ENCODE measurements at regions not wholly inside any gene's neighbourhood (a gene's known extent, or its start where the extent isn't known, plus 50 kb on each side); places are given as distances from the start of the nearest gene placed in this dataset.
A peak's percentile ranks its signal among the peaks of the same experiment; 100 is the strongest.
"Not testable (repeated sequence)": the region's sequence is repeated elsewhere in the genome, so short reads cannot be mapped to it uniquely, and the experiment has no call there.

DNA sequence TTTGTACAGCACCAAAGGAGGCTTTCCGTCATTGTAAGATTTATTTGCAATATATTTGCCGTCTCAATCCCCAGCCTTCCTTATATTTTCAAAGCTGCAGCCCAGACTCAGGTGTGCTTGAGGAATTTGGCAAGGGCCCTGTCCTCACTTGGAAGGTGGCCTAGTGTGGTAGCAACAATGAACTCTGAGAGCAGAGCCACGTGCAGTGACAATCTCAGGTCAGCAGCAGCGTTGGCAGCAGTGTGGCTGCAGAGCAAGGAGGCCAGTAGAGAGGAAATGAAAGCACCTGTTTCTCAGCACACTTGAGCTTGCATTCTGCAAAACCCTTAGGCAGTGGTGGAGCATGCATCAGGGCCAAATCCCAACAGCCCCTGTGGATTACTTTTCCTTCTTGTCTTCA, 613.5 kb downstream of the RBFOX1 start:
- DNase-seq: peak; percentile 8

DNA sequence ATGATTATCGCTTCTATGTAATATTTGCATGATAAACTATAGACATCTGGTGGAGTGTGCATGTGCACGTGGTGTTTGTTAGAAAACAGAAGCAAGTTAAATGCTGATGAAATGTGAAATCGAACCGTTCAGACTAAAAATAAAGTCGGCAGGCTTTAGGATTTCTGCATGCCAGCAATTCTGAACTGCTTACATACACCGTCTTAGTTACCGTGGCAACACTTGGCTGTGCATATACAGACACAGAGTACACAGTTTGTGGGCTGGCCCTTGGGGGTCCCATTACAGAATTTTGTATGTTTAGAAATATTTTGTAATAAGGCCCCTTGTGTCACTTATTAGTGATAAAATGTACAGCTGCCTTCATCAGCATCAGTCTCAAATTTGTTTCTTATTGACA, 605.5 kb downstream of the RBFOX1 start:
- no peak for DNase-seq

DNA sequence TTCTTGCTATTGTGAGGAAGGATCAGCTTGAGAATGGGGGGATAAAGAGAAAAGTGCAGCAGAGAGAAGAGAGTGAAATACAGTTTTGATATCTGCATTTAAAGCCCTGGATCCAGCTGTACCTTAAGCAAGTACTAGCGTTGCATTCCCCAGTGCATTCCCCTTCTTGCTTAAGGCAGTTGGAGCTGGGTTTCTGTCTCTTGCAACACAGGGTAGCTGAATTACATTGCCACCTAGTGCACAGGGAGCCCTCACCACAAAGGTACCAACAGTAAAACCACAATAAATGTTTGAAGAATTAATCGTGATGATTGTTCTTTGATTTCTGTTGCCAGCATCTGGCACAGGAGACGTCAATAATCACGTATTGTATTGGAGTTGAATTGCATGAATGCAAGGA, 588.7 kb downstream of the RBFOX1 start:
- no peak for DNase-seq

DNA sequence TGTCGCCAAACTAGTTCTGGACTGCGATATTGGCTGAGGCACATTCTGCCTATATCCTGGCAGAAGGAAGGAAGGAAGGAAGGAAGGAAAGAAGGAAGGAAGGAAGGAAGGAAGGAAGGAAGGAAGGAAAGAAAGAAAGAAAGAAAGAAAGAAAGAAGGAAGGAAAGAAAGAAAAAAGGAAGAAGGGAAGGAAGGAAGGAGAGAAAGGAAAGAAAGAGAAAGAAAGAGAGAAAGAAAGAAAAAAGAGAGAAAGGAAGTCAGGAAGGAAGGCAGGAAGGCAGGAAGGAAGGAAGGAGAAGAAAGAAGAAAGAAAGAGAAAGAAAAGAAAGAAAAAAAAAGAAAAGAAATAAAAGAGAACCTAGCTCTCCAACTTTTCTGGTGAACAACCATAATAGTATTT, 587.1 kb downstream of the RBFOX1 start:
- DNase-seq: no peak

DNA sequence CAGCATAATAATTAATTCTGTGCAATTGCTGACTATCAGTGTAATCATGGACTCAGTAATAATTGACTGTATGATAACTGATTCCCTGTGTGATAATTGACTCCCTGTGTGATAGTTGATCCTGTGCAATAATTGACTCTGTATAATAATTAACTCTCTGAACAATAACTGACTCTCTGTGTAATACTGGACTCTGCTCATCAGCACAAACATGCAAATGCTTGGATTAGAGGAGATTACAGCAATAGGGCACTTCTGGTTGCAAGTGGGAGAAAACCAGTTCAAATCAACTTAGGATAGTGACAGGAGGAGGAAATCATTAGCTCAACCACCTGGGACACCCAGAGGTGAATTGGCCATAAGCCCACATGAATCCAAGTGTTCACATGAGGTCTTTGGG, 582.1 kb downstream of the RBFOX1 start:
- DNase-seq: no peak

DNA sequence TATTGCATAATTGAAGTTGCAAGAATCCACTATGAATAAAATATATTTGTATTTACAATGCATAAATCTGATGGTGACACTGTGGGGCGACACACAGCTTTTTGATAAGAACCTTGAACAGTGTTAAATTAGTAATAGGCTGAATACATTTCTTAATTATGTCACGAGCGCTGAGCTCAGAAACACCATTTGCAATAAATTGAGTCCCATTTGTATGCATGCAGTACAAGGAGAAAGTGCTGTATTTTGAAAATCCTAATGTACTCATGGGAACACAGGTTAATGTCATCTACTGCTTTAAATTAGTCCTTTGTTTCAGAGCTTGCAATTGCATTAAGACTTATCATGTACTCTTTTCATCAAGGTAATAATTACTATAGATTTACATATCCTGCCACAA, 579.5 kb downstream of the RBFOX1 start:
- no peak for DNase-seq

DNA sequence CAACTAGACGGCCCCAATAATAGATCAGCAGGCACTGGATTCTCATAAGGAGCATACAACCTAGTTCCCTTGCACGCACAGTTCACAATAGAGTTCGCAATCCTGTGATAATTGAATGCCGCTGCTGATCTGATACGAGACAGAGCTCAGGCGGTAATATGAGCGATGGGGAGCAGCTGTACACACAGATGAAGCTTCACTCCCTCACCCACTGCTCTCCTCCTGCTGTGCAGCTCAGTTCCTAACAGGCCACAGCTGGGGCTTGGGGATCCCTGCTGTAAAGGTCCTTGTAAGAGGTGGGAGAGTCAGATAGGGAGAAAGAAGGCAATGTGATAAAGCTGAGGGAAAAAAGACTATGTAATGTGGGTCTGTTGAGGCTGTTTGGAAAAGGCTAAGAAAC, 577.5 kb downstream of the RBFOX1 start:
- DNase-seq: no peak

DNA sequence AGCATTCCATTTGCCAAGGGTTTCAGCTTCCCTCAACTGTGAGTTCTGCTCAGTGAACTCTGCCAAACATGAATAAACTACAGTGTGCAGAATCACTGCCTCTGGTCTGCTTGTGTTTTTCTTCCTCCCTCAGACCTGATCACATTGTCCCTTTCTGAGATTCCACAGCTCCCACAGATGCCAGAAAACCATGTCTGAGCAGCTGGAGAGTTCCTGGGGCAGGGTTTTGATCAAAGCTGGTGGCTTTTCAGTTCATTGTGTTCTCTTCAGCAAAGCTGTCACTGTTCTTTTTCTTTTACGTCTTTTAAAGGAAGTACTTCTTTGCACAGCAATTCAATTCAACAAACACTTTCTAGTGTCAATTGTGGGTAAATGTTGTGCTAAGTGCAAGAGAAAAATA, 555.8 kb downstream of the RBFOX1 start:
- DNase-seq: no peak

DNA sequence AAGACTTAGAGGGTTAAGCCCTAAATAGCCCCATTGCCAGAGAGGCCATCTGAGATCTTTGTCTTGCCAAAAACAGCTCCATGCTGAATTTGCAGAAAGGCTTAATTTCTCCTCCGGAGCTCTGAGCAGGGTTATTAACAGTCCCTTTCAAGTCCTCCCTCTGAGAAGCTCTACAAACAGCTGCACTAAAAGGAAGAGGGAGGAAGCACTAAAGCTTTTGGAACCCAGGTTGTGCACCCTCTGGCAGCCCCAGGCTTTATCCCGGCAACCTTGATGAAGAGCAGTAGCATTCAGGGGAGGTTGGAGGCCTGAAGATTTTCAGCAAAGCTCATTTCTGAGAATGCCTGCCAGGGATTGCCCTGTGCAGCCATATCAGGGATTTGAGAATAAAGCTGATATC, 554.7 kb downstream of the RBFOX1 start:
- DNase-seq: no peak

DNA sequence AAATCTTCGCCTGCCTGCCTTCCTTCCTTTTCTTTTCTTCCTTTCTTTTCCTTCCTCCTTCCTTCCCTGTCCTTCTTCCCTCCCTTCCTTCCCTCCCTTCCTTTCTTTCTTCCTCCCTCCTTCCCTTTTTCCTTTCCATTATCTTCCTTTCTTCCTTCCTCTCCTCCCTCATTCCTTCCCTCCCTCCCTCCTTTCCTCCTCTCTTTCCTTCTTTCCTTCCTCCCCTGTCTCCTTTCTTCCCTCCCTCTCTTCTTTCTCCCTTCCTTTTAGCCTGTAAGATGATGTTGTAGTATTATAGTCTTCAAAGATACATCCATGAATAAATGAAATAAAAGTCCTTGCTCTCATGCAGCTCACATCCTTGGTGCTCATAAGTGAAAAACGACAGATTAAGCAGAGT, 539.3 kb downstream of the RBFOX1 start:
- no peak for DNase-seq

DNA sequence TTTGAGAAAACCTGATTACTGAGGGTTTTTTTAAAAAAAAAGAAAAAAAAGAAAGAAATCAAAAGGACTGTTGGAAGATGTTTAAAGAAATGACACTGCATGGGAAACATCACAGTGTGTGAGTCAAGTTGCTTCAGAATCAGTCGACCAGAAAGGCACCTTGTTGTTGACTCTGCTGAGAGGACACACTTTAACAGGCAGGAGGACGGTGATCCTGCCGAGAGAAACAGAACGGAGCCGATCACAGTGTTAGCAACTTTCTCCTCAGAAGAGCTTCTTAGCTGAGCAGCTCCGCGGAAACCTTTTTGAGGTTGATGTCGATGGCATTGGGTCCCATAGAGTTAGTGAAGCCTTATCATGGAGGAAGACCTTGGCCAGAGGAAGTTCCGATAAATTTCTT, 538.7 kb downstream of the RBFOX1 start:
- DNase-seq: no peak

DNA sequence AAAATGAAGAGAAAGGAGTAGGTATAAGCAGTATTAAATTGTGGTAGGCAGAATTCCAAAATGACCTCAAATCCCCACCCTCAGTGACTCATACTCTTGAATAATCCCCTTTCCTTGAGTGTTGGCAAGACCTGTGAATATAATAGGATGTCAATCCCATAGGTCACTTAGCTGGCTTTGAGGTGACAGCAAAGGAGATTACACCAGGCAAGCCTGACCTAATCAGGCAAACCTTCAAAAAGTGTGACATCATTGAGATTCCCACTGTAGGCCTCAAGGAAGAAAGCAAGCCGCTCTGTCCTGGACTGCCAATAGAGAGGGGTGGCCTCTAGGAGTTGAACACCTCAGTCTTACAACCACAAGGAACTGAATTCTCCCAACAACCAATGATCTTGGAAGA, 535.2 kb downstream of the RBFOX1 start:
- DNase-seq: no peak

DNA sequence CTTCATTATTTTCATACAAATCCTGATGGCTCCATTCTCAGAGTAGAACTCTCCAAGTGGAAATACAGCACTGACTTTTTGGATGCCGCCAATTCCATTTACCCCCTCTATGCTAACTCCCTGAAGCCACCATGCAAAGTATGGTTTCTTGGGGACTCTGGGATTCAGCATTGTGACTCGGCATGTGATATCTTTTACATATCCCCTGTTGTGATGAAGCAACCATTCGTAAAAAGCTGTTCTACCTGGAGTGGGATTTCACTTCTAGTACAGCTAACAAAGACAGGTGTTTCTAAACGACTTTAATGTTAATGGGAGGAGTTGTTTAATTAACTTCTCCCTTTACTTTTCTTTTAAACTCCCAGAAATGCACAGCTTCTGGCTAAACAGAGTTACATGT, 533.5 kb downstream of the RBFOX1 start:
- no peak for DNase-seq

DNA sequence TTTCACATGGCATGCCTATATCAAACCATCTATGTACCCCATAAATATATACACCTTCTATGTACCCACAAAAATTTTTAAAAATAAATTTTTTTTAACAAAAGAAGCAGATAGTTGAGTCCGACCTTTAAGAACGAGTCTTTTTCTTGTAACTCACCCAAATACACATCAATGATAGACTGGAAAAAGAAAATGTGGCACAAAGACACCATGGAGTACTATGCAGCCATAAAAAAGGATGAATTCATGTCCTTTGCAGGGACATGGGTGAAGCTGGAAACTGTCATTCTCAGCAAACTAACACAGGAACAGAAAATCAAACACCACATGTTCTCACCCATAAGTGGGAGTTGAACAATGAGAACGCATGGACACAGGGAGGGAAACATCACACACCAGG, 532.7 kb downstream of the RBFOX1 start:
- DNase-seq: not testable (repeated sequence)

DNA sequence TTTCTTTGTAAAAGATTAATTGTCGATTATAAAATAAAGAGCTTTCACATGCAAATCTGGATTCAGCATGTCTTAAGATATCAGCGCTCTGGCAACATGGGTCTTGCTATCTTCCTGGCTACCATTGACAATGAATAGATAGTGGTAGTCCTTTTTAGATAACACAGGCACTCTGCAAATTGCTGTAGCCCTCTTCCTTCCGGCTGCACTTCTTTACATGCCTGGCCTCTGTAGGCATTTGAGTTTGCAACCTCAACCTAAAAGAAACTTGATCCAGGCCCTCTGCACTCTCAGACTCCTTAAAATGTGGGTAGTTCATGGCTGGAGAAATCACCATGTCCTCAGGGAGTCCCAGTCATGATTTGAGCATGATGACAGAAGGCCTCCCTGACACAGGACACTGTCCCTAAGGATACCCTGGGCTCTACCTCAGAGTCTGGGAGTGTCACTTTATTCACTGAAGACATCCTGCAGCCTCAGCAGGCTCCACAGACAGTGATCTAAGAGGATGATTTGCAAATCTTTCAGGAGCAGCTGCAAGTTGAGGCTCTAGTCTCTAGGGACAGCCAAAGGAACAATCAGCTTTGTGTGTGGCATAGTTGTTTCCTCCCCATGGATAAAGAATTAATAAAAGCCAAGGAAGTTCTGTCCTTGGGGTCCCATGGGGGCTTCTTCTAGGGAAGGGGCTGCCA, 529.4 kb downstream of the RBFOX1 start:
- no peak for DNase-seq

DNA sequence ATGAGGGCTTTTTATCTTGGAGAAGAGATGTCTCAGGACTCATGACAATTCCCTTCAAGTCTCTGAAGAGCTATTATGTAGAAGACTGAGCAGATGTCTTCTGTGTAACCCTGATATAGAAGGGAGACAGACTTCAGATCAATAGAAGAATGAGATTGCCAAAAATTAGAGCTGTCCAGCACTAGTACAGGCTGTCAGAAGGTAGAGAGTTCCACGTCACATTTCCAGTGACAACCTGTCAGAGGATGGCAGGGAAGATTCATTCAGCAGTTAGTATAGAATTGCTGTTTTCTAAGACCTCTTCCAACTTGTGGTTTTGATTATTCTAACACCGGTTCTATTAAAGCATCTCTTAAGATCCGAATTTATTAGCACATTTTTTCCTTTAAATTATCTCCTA, 520.6 kb downstream of the RBFOX1 start:
- DNase-seq: no peak

DNA sequence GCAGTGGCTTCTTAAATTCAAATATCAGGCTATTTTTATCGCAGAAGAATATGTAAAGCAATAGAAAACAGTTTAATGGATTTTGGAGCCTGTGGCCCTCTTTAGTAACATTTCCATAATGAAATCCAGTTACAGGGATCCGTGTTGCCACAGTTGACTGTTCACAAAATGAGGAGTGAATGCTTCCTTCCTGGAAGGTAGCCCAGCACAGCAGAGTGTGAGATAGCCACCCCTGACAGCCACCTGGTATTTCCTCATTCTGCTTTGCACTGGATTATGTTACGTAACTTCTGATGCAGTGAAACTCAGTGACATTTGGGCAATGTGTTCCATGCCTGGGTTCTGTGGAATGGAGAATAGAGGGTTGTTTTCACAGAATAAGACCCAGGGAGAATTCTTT, 517.2 kb downstream of the RBFOX1 start:
- peak; percentile 36 for DNase-seq

DNA sequence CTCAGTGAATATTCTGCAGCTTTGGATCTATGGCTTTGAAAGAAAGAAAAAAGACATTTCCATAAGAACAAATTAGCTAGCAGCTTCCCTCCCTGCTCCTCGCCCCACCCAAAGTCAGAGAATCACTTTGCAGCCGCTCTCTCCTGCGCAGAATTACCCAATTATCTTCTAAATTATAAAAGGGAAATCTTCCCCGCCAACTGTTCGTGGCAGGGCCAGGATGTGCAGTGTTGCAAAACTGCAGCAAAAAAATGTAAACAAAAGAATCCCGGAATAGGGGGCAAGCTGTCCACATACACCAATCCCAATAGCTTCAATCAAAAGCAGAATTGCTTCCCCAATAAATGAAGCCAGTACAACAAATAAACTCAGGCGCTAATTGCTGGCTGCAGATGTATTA, 510.6 kb downstream of the RBFOX1 start:
- no peak for DNase-seq

DNA sequence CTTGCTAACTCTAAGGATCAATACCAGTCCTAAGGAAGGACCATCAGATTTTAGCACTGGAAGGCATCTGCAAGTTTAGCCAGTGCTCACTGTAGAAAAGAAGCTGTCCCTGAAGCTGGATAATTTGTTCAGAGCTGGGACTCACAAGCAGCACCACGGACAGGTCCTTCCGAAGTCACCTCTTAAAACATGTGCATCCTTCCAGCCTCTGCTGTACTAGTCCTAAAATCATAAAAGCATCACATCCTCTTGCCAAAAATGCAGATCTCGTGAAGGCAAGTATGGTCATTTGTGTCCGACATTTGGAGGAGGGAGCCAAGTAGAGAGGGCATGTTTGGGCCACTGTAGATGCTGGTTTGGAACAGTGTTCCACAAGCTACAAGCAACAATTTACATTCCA, 506.9 kb downstream of the RBFOX1 start:
- no peak for DNase-seq

DNA sequence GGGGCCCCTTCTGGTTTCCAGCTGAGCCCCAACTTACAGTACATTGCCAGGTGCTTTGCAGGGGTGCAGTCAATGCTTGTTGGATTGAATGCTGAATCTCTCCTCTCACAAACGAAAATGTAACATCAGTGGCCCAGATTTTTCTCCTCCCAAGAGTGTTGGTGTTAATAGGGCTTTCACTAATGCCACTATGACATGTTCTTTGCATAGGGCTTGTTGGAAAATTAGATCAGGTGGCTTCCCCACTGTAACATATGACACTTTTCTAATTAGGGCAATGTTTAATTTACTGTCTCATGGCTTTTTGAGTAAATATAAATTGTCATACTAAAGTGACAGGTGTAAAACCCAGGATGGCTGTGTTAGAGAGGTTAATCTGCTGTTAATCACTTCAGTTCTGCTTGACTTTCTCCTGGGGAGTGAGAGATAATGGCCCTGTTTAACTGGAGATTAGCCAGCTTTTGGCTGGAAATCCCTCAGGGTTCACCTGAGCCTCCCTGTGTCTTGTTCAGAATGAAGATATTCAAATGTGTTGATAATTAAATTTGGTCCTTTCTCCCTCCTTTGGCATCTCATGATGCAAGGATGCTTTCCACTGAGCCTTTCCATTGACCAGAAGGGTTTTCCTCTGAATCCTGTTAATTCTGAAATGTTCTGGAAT, 502.3 kb downstream of the RBFOX1 start:
- peak; percentile 57 for DNase-seq

DNA sequence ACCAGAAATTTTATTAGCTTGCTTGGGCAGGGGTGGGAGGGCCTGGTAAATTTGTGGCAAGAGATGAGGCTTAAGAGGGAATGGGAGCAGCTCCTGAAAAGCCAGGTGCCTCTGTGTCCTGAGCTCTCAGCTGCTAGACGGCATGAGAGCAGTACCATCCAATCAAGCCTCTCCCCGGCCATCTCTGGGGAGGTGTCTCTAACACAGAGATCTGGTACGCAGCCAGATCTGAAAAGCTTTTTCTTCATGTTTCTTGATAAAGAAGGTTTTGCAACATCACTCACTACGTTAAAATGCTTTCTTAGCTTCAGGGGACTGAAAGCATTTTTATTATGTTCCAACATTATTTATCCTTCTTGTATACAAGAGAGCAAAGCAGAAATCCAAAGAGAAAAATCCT, 488.2 kb downstream of the RBFOX1 start:
- DNase-seq: no peak

DNA sequence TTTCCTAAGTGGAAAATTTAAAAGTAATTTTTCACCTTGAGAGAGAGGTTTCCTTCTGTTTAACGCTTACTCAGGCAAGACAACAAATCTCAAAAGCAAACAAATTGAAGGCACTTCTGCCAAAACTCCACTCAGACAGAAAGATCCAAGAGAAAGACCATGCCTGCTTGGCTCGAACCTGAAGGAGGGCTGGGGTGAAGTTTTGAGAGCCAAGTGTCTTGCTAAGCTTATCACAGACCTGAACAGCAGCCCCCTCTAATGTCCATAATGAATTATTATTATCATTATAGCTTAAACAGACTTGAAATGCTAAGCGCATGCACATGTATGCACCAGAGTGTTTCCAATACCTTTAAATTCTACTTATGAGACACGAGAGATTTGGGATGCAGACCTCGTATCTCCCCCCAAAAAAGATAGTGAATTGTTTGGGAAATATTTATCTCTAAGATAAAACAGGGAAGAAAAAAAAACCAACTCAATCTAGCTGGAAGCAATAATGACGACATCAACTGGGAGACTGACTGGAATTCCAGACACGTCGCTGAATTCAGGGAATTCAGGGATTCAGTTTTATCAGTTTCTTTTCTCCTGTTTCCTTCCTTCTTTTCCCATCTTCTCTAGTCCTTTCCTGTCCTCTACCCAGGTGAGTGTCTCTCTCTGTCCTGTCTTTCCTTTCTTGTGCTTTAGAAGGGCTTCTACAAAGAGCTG, 473.2 kb downstream of the RBFOX1 start:
- DNase-seq: no peak

DNA sequence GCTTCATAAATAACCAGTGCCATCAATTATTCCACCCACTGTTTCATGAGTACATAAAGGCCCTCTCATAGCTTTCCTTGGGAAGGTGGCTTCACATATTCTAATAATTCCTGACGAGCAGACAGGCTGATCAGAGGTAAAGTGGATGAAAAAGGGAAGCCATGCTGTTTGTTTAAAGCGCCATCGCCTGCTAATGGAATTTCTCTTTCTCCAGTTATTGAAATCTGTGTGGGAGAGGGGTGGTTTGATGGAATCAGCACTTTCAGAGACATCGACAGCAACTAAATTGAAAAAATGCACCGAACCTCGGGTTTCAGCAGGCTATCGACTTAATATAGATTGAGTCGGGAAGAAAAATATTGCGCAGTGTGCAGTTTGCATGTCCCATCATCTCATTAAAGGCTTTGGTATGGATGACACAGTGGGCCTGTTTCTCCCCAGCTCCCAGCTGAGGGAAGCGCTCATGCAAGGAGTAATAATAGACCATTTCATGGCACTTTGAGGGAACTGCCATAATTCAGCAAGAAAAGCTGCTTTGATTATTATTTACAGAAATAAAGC, 472.1 kb downstream of the RBFOX1 start:
- DNase-seq: no peak

DNA sequence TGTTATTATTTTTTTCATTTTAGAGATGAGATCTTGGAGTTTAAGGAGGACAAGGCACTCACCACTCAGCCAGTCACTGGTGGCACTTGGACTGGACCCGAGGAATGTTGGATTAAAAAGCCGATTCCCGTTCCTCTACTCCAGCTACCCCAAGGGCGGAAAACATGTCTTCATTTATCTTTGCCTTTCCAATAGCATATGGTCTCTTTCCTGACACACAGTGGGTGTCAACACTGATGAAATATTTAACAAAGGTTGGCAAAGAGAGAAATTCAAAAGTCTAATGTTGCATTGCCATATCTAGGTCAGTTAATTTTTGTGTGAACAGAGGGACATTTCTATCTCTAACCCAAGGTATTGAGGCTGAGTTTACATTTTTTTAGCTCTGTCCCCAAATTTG, 459.7 kb downstream of the RBFOX1 start:
- no peak for DNase-seq
